ENCODE measurements at regions not wholly inside any gene's neighbourhood (a gene's known extent, or its start where the extent isn't known, plus 50 kb on each side); places are given as distances from the start of the nearest gene placed in this dataset.

DNA sequence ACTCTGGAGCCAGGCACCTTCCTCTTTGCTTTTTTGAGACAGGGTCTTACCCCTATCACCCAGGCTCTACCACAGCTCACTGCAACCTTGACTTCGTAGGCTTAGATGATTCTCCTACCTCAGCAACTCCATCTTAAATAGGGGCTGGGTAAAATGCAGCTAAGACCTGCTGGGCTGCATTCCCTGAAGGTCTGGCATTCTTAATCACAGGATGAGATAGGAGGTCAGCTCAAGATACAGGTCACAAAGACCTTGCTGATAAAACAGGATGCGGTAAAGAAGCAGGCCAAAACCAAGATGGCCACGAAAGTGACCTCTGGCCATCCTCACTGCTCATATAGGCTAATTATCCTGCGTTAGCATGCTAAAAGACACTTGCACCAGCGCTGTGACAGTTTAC is 770.8 kb upstream of the PRKX start:
- H3K27me3 ChIP-seq (ENCODE audit: low read depth, low read length), result no peaks in the 10 kb centered on the region
- TF ChIP-seq EZH2phosphoT487 (IDR thresholded peaks at IDR 0.05; ENCODE audit: low read depth), result no peak
- TF ChIP-seq CTCF (IDR thresholded peaks at IDR 0.05; ENCODE audit: low read depth, low read length), result no peak
- no peak overlapping the region for H3K27ac ChIP-seq (ENCODE audit: low read length)
- no peak overlapping the region for H2AFZ ChIP-seq (ENCODE audit: low read depth, low read length)
- no peak overlapping the region for H3K9ac ChIP-seq (ENCODE audit: low read length)
- H3K4me3 ChIP-seq (ENCODE audit: low read length), result no peak overlapping the region
- H4K20me1 ChIP-seq (ENCODE audit: insufficient read depth, low read length), result no peaks in the 10 kb centered on the region
- no peaks in the 10 kb centered on the region for H3K4me1 ChIP-seq (ENCODE audit: low read length)
- no peaks in the 10 kb centered on the region for H3K36me3 ChIP-seq (replicated peaks; ENCODE audit: low read depth, low read length)
- no peaks in the 10 kb centered on the region for H3K9me3 ChIP-seq (ENCODE audit: insufficient read depth, low read length)
- H3K4me2 ChIP-seq (ENCODE audit: low read length), result no peak overlapping the region
- H3K79me2 ChIP-seq (ENCODE audit: low read length), result no peaks in the 10 kb centered on the region

- no peaks in the 10 kb centered on the region for H3K27me3 ChIP-seq (ENCODE audit: low read depth, low read length)
- H3K9me3 ChIP-seq (ENCODE audit: insufficient read depth, low read length), result no peaks in the 10 kb centered on the region
- H3K36me3 ChIP-seq (replicated peaks; ENCODE audit: low read depth, low read length), result no peaks in the 10 kb centered on the region
- H3K79me2 ChIP-seq (ENCODE audit: low read length), result no peaks in the 10 kb centered on the region
- no peak overlapping the region for H3K9ac ChIP-seq (ENCODE audit: low read length)
- no peak overlapping the region for H3K4me2 ChIP-seq (ENCODE audit: low read length)
- no peak overlapping the region for H3K4me3 ChIP-seq (ENCODE audit: low read length)
- no peak overlapping the region for H2AFZ ChIP-seq (ENCODE audit: low read depth, low read length)
- no peaks in the 10 kb centered on the region for H4K20me1 ChIP-seq (ENCODE audit: insufficient read depth, low read length)
- TF ChIP-seq CTCF (IDR thresholded peaks at IDR 0.05; ENCODE audit: low read depth, low read length) (no peak), EZH2phosphoT487 (IDR thresholded peaks at IDR 0.05; ENCODE audit: low read depth) (no peak)
- H3K4me1 ChIP-seq (ENCODE audit: low read length), result no peaks in the 10 kb centered on the region
- no peak overlapping the region for H3K27ac ChIP-seq (ENCODE audit: low read length)
These were observed 738.1 kb upstream of the PRKX start for GRCh38 chrX:4451591-4451990.

DNA sequence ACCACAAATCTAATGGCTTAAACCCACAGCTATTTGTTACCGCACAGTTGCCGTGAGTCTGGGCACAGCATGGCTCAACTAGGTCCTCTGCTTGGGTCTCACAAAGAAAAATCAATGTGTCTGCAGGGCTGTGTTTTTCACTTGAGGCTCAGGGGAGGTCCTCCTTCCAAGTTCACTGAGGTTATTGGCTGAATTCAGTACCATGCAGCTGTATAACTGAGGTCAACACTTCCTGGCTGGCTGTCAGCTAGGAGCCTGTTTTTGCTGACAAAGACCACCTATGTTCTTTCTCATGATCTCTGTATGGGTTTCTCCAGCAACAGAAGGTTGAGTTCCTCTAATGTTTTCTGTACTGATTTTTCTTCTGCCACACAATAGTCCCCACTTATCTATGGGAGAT is 736.7 kb upstream of the PRKX start:
- H3K27me3 ChIP-seq (ENCODE audit: low read depth, low read length), result no peaks in the 10 kb centered on the region

DNA sequence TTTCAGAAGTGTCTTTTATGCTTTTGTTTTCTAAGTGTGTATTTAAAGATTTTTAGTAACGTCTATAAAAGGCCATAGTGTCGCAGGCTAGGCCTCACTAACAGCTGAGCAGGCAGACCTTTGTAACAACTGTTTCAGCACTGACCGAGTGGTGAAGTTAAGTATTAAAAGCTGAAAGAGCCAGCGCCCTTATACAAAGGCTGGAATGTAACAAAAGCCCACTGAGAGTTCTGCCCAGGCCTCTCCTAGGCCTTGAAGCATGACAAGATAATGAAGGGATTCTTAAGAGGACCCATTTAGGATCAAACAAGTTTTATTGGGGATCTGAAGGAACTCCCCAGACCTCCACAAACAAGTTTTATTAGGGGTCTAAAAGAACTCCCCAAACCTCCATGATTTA is 722.5 kb upstream of the PRKX start:
- Histone ChIP-seq H3K4me1 (ENCODE audit: low read length) (no peaks in the 10 kb centered on the region), H3K4me3 (ENCODE audit: low read length) (no peak overlapping the region), H3K9me3 (ENCODE audit: insufficient read depth, low read length) (no peaks in the 10 kb centered on the region), H3K4me2 (ENCODE audit: low read length) (no peak overlapping the region), H3K79me2 (ENCODE audit: low read length) (no peaks in the 10 kb centered on the region), H3K36me3 (replicated peaks; ENCODE audit: low read depth, low read length) (no peaks in the 10 kb centered on the region), H2AFZ (ENCODE audit: low read depth, low read length) (no peak overlapping the region), H3K27me3 (ENCODE audit: low read depth, low read length) (no peaks in the 10 kb centered on the region), H3K9ac (ENCODE audit: low read length) (no peak overlapping the region), H3K27ac (ENCODE audit: low read length) (no peak overlapping the region), H4K20me1 (ENCODE audit: insufficient read depth, low read length) (no peaks in the 10 kb centered on the region)
- no peak for TF ChIP-seq EZH2phosphoT487 (IDR thresholded peaks at IDR 0.05; ENCODE audit: low read depth)
- no peak for TF ChIP-seq CTCF (IDR thresholded peaks at IDR 0.05; ENCODE audit: low read depth, low read length)

More for the DNA sequence above, 736.7 kb upstream of the PRKX start:
- no peaks in the 10 kb centered on the region for H3K4me1 ChIP-seq (ENCODE audit: low read length)
- H3K36me3 ChIP-seq (replicated peaks; ENCODE audit: low read depth, low read length), result no peaks in the 10 kb centered on the region
- H3K9me3 ChIP-seq (ENCODE audit: insufficient read depth, low read length), result no peaks in the 10 kb centered on the region
- TF ChIP-seq CTCF (IDR thresholded peaks at IDR 0.05; ENCODE audit: low read depth, low read length), result no peak
- TF ChIP-seq EZH2phosphoT487 (IDR thresholded peaks at IDR 0.05; ENCODE audit: low read depth), result no peak
- H3K27ac ChIP-seq (ENCODE audit: low read length), result no peak overlapping the region
- H3K9ac ChIP-seq (ENCODE audit: low read length), result no peak overlapping the region
- H4K20me1 ChIP-seq (ENCODE audit: insufficient read depth, low read length), result no peaks in the 10 kb centered on the region
- no peak overlapping the region for H2AFZ ChIP-seq (ENCODE audit: low read depth, low read length)
- no peak overlapping the region for H3K4me2 ChIP-seq (ENCODE audit: low read length)
- no peaks in the 10 kb centered on the region for H3K79me2 ChIP-seq (ENCODE audit: low read length)
- no peak overlapping the region for H3K4me3 ChIP-seq (ENCODE audit: low read length)

Data from OCI-LY3 (cell line).